HEK293 (cell line): ENCODE measurements at regions not wholly inside any gene's neighbourhood (a gene's known extent, or its start where the extent isn't known, plus 50 kb on each side); places are given as distances from the start of the nearest gene placed in this dataset.
"Not testable (repeated sequence)": the region's sequence is repeated elsewhere in the genome, so short reads cannot be mapped to it uniquely, and the experiment has no call there.

ENCODE experiments used
- CTCF ChIA-PET: fragments of 350-600 bp; formaldehyde crosslinking; extraction: SDS; loops from one replicate; lab custom pipeline; 2021; ENCODE audit warnings: antibody characterized with exemption; lab: Yijun Ruan, JAX
- POLR2A ChIA-PET: fragments of 300-600 bp; formaldehyde crosslinking; extraction: SDS; loops from one replicate; lab custom pipeline; 2020; ENCODE audit warnings: antibody characterized with exemption, inconsistent platforms; lab: Yijun Ruan, JAX
- H3K27ac ChIP-seq: fragments of 200-500 bp; sonication (Bioruptor generic); 2 replicates; pipeline ENCODE4 v1.5.1; 2014; ENCODE audit warnings: low read depth, low read length, control low read depth, inconsistent platforms; ENCODE audit errors: extremely low read depth
- H3K36me3 ChIP-seq, 2 experiments: fragments of 200-500 bp in 1 of 2; sonication (Bioruptor generic) in 1 of 2; 1 replicate in 1 of 2; 2 replicates in 1 of 2; pipeline ENCODE4 v1.5.1; 2014 to 2017; ENCODE audit warnings: inconsistent platforms in 2 of 2, low read length in 2 of 2; ENCODE audit not compliant: control insufficient read depth in 2 of 2, insufficient read depth in 1 of 2
- H3K4me1 ChIP-seq: fragments of 200-500 bp; sonication (Bioruptor generic); 2 replicates; pipeline ENCODE4 v1.5.1; 2014; ENCODE audit warnings: mild to moderate bottlenecking, low read length, inconsistent platforms; ENCODE audit not compliant: control insufficient read depth, insufficient read depth
- H3K4me3 ChIP-seq: 2 replicates; pipeline ENCODE4 v1.5.1; 2011; ENCODE audit warnings: low read depth, mild to moderate bottlenecking, control low read depth, low read length, moderate library complexity
- H3K9me3 ChIP-seq: fragments of 200-500 bp; sonication (Bioruptor generic); 2 replicates; pipeline ENCODE4 v1.5.1; 2014; ENCODE audit warnings: low read depth, low read length, inconsistent platforms; ENCODE audit not compliant: control insufficient read depth, insufficient read depth
- GLI4 ChIP-seq: fragments of 450-650 bp; formaldehyde crosslinking; IDR thresholded peaks from 2 replicates; pipeline ENCODE4 v1.5.1; 2016; ENCODE audit warnings: missing biosample characterization, missing genetic modification characterization
- GLIS2 ChIP-seq: fragments of 450-650 bp; formaldehyde crosslinking; IDR thresholded peaks from 2 replicates; pipeline ENCODE4 v1.5.1; 2016; ENCODE audit warnings: missing biosample characterization, missing genetic modification characterization
- KLF17 ChIP-seq: fragments of 450-650 bp; formaldehyde crosslinking; IDR thresholded peaks from 2 replicates; pipeline ENCODE4 v1.5.1; 2016; ENCODE audit warnings: missing biosample characterization, missing genetic modification characterization
- KLF7 ChIP-seq: fragments of 450-650 bp; formaldehyde crosslinking; IDR thresholded peaks from 2 replicates; pipeline ENCODE4 v1.5.1; 2016; ENCODE audit warnings: missing biosample characterization, missing genetic modification characterization, borderline replicate concordance
- REST ChIP-seq: fragments of 450-650 bp; formaldehyde crosslinking; IDR thresholded peaks from 2 replicates; pipeline ENCODE4 v1.5.1; 2016; ENCODE audit warnings: missing biosample characterization, missing genetic modification characterization
- SCRT1 ChIP-seq: fragments of 450-650 bp; formaldehyde crosslinking; IDR thresholded peaks from 2 replicates; pipeline ENCODE4 v1.5.1; 2016; ENCODE audit warnings: missing biosample characterization, missing genetic modification characterization, borderline replicate concordance
- SCRT2 ChIP-seq: fragments of 450-650 bp; formaldehyde crosslinking; IDR thresholded peaks from 2 replicates; pipeline ENCODE4 v1.5.1; 2016; ENCODE audit warnings: missing biosample characterization, missing genetic modification characterization
- SETDB1 ChIP-seq: IDR thresholded peaks from one replicate; pipeline ENCODE4 v1.6.1; 2017; ENCODE audit warnings: mild to moderate bottlenecking, low read length, moderate library complexity, mixed read lengths; ENCODE audit not compliant: insufficient read length
- ZBTB20 ChIP-seq: fragments of 450-650 bp; formaldehyde crosslinking; IDR thresholded peaks from 2 replicates; pipeline ENCODE4 v1.5.1; 2016; ENCODE audit warnings: missing biosample characterization, missing genetic modification characterization
- ZNF146 ChIP-seq: fragments of 450-650 bp; formaldehyde crosslinking; IDR thresholded peaks from 2 replicates; pipeline ENCODE4 v1.5.1; 2016; ENCODE audit warnings: missing biosample characterization, missing genetic modification characterization
- ZNF37A ChIP-seq: fragments of 450-650 bp; IDR thresholded peaks from 2 replicates; pipeline ENCODE4 v1.5.1; 2018; ENCODE audit warnings: missing biosample characterization, missing genetic modification characterization
- ZNF544 ChIP-seq: fragments of 450-650 bp; formaldehyde crosslinking; IDR thresholded peaks from 2 replicates; pipeline ENCODE4 v1.5.0; 2017; ENCODE audit warnings: missing biosample characterization, missing genetic modification characterization
- ZNF585B ChIP-seq: fragments of 450-650 bp; formaldehyde crosslinking; IDR thresholded peaks from 2 replicates; pipeline ENCODE4 v1.5.1; 2016; ENCODE audit warnings: missing biosample characterization, missing genetic modification characterization
- ZNF701 ChIP-seq: fragments of 450-650 bp; formaldehyde crosslinking; IDR thresholded peaks from 2 replicates; pipeline ENCODE4 v1.5.1; 2016; ENCODE audit warnings: missing biosample characterization, missing genetic modification characterization
- ZNF704 ChIP-seq: fragments of 450-650 bp; formaldehyde crosslinking; IDR thresholded peaks from 2 replicates; pipeline ENCODE4 v1.5.1; 2016; ENCODE audit warnings: missing biosample characterization, missing genetic modification characterization
- ZNF777 ChIP-seq: fragments of 450-650 bp; formaldehyde crosslinking; IDR thresholded peaks from 2 replicates; pipeline ENCODE4 v1.5.1; 2017; ENCODE audit warnings: missing biosample characterization, missing genetic modification characterization, borderline replicate concordance
- ZSCAN30 ChIP-seq: fragments of 450-650 bp; IDR thresholded peaks from 2 replicates; pipeline ENCODE4 v1.5.1; 2018; ENCODE audit warnings: missing biosample characterization, mild to moderate bottlenecking, missing genetic modification characterization, moderate library complexity
- TF ChIP-seq, protein P1 (sequence below): fragments of 450-650 bp; formaldehyde crosslinking; IDR thresholded peaks from 2 replicates; pipeline ENCODE4 v1.5.1; 2016; ENCODE audit warnings: missing biosample characterization, missing genetic modification characterization

GRCh38 chr12:25803029-25803664 is 155.3 kb upstream of the RASSF8 start:
- H3K9me3 ChIP-seq, H3K27ac ChIP-seq, H3K4me1 ChIP-seq, H3K36me3 ChIP-seq, POLR2A ChIA-PET: not testable (repeated sequence)
- CTCF ChIA-PET = interaction anchor here (0.8 kb wide), 1 partner anchor 214 kb away, joined by 3 read pairs; no protein-coding TSS in a partner anchor
- TF ChIP-seq SCRT2 = peak; percentile 77
- peak; percentile 63; the same call in 1 of the 2 replicates for TF ChIP-seq SCRT1 (tag by site-specific recombination)
- TF ChIP-seq, all 188 proteins: peak for 2; not testable (repeated sequence) for 186
- H3K4me3 ChIP-seq = not testable (repeated sequence)

GRCh38 chr12:25804286-25804685 is 154.2 kb upstream of the RASSF8 start:
- H3K4me3 ChIP-seq, H3K9me3 ChIP-seq, H3K36me3 ChIP-seq, POLR2A ChIA-PET, H3K4me1 ChIP-seq, H3K27ac ChIP-seq, CTCF ChIA-PET: not testable (repeated sequence)
- peak; percentile 33; the same call in 1 of the 2 replicates for TF ChIP-seq SCRT2

DNA sequence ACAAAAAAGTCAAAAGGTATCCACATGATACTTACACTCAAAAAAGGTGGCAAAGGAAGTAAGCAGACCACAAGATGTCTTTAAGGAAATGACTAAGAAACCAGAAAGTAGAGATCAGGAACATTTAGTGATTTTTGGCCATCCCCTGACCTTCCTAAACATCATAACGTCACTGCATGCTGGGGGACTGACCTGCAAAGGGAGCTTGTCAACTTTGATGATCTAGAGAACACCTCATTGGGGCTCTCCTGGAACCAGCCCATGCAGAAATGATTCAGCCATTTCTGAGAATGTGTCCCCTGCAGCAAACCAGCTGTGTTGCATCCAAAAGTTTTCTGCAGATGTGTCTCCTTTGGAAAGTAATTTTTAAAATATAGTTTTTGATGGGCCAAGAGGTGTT is 152.2 kb upstream of the RASSF8 start:
- no peak overlapping the region for H3K4me3 ChIP-seq
- POLR2A ChIA-PET = no interaction called here
- no peak for TF ChIP-seq ZNF704
- TF ChIP-seq GLIS2 = no peak
- no peak for TF ChIP-seq ZNF777 (tag by site-specific recombination)
- no peak for TF ChIP-seq ZNF701
- TF ChIP-seq, all 188 proteins: peak for 0
- Histone ChIP-seq H3K27ac (no peak overlapping the region), H3K9me3 (no peaks in the 10 kb centered on the region), H3K4me1 (peaks cover 8% of the 10 kb centered on the region), H3K36me3 (no peaks in the 10 kb centered on the region)
- CTCF ChIA-PET = no interaction called here

GRCh38 chr12:25808604-25809003 is 149.9 kb upstream of the RASSF8 start:
- TF ChIP-seq, protein P1, sequence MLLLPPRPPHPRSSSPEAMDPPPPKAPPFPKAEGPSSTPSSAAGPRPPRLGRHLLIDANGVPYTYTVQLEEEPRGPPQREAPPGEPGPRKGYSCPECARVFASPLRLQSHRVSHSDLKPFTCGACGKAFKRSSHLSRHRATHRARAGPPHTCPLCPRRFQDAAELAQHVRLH = 0 out of 2 replicates have a peak, but pooled peaks have one; percentile 32
- TF ChIP-seq KLF7 (tag by site-specific recombination) (no peak), ZNF146 (tag by site-specific recombination) (peak; percentile 88), GLI4 (no peak)
- TF ChIP-seq, all 188 proteins: peak for 2
- POLR2A ChIA-PET = no interaction called here
- CTCF ChIA-PET = interaction anchor here (0.9 kb wide), 1 partner anchor 40 kb away, joined by 3 read pairs; no protein-coding TSS in a partner anchor
- H3K36me3 ChIP-seq = no peaks in the 10 kb centered on the region
- H3K27ac ChIP-seq = no peak overlapping the region
- peaks cover 15% of the 10 kb centered on the region for H3K4me1 ChIP-seq
- H3K4me3 ChIP-seq = no peak overlapping the region
- no peaks in the 10 kb centered on the region for H3K9me3 ChIP-seq

GRCh38 chr12:25810683-25811082 is 147.8 kb upstream of the RASSF8 start:
- Histone ChIP-seq H3K4me3 (no peak overlapping the region), H3K36me3 (no peaks in the 10 kb centered on the region), H3K4me1 (peaks cover 15% of the 10 kb centered on the region), H3K27ac (no peak overlapping the region), H3K9me3 (no peaks in the 10 kb centered on the region)
- CTCF ChIA-PET = no interaction called here
- POLR2A ChIA-PET = no interaction called here
- TF ChIP-seq ZNF585B (tag by site-specific recombination) (no peak), ZSCAN30 (tag by site-specific recombination) (no peak), ZNF37A (no peak), REST (tag by site-specific recombination) (no peak), ZBTB20 (tag by site-specific recombination) (no peak), ZNF544 (tag by site-specific recombination) (no peak), ZNF146 (tag by site-specific recombination) (peak; percentile 65; the same call in 1 of the 2 replicates), SETDB1 (no peak), KLF17 (tag by site-specific recombination) (no peak)
- TF ChIP-seq, protein P1 = peak; percentile 66; the same call in 1 of the 2 replicates
